Type B pancreatic cell (in vitro differentiated cells): ENCODE measurements at regions not wholly inside any gene's neighbourhood (a gene's known extent, or its start where the extent isn't known, plus 50 kb on each side); places are given as distances from the start of the nearest gene placed in this dataset.

Experiments used
- DNase-seq: peaks from one replicate; pipeline ENCODE4 v3.0.0; 2021; ENCODE audit warnings: mixed read lengths; ENCODE audit not compliant: unreplicated experiment; ENCODE audit errors: extremely low spot score
- H3K27ac Mint-ChIP-seq: 2 replicates; pipeline ENCODE4 v1.8.0; 2021; ENCODE audit warnings: mild to moderate bottlenecking, mixed read lengths
- H3K27me3 Mint-ChIP-seq: 2 replicates; pipeline ENCODE4 v1.8.0; 2021; ENCODE audit warnings: mixed read lengths
- H3K36me3 Mint-ChIP-seq: 2 replicates; pipeline ENCODE4 v1.8.0; 2021; ENCODE audit warnings: mixed read lengths
- H3K4me1 Mint-ChIP-seq: one replicate; pipeline ENCODE4 v1.8.0; 2021; ENCODE audit warnings: mixed read lengths; ENCODE audit not compliant: unreplicated experiment
- H3K4me3 Mint-ChIP-seq: 2 replicates; pipeline ENCODE4 v1.8.0; 2021; ENCODE audit warnings: mild to moderate bottlenecking, mixed read lengths
- H3K9me3 Mint-ChIP-seq: 2 replicates; pipeline ENCODE4 v1.8.0; 2021; ENCODE audit warnings: mixed read lengths
- CTCF ChIP-seq: fragments of 200-600 bp; sonication (generic); conservative IDR thresholded peaks from 2 replicates; pipeline ENCODE4 v1.5.0; 2021; ENCODE audit warnings: antibody characterized with exemption, mild to moderate bottlenecking

GRCh38 chr4:174422893-174423256 is 99.4 kb downstream of the HPGD start:
- no peaks in the 10 kb centered on the region for H3K36me3 Mint-ChIP-seq
- H3K9me3 Mint-ChIP-seq = no peaks in the 10 kb centered on the region
- no peak for DNase-seq
- H3K4me1 Mint-ChIP-seq = peaks cover 7% of the 10 kb centered on the region
- H3K27ac Mint-ChIP-seq = peak overlapping the region; percentile 48
- H3K27me3 Mint-ChIP-seq = no peaks in the 10 kb centered on the region
- H3K4me3 Mint-ChIP-seq = no peak overlapping the region
- no peak for TF ChIP-seq CTCF

- Mint-ChIP-seq H3K4me1 (peaks cover 7% of the 10 kb centered on the region), H3K4me3 (no peak overlapping the region), H3K27ac (no peak overlapping the region), H3K9me3 (no peaks in the 10 kb centered on the region), H3K36me3 (no peaks in the 10 kb centered on the region), H3K27me3 (no peaks in the 10 kb centered on the region)
- DNase-seq = no peak
- no peak for TF ChIP-seq CTCF
Observed at GRCh38 chr4:174420316-174420715, 102.0 kb downstream of the HPGD start.

GRCh38 chr4:174418640-174419212 is 103.6 kb downstream of the HPGD start:
- H3K9me3 Mint-ChIP-seq = no peaks in the 10 kb centered on the region
- H3K27me3 Mint-ChIP-seq = no peaks in the 10 kb centered on the region
- H3K27ac Mint-ChIP-seq = no peak overlapping the region
- no peaks in the 10 kb centered on the region for H3K36me3 Mint-ChIP-seq
- H3K4me3 Mint-ChIP-seq = no peak overlapping the region
- TF ChIP-seq CTCF = no peak
- DNase-seq = no peak
- H3K4me1 Mint-ChIP-seq = peaks cover 7% of the 10 kb centered on the region

GRCh38 chr4:174408841-174409552 is 113.3 kb downstream of the HPGD start:
- Mint-ChIP-seq H3K27me3 (no peaks in the 10 kb centered on the region), H3K9me3 (no peaks in the 10 kb centered on the region), H3K36me3 (no peaks in the 10 kb centered on the region), H3K4me3 (no peak overlapping the region), H3K4me1 (no peaks in the 10 kb centered on the region), H3K27ac (no peak overlapping the region)
- no peak for TF ChIP-seq CTCF
- DNase-seq = no peak

GRCh38 chr4:174406383-174406782 is 115.9 kb downstream of the HPGD start:
- Mint-ChIP-seq H3K36me3 (no peaks in the 10 kb centered on the region), H3K4me3 (no peak overlapping the region), H3K27ac (no peak overlapping the region), H3K27me3 (no peaks in the 10 kb centered on the region), H3K4me1 (peaks cover 20% of the 10 kb centered on the region), H3K9me3 (no peaks in the 10 kb centered on the region)
- DNase-seq = no peak
- TF ChIP-seq CTCF = no peak
